ENCODE measurements at regions not wholly inside any gene's neighbourhood (a gene's known extent, or its start where the extent isn't known, plus 50 kb on each side); places are given as distances from the start of the nearest gene placed in this dataset.

DNA sequence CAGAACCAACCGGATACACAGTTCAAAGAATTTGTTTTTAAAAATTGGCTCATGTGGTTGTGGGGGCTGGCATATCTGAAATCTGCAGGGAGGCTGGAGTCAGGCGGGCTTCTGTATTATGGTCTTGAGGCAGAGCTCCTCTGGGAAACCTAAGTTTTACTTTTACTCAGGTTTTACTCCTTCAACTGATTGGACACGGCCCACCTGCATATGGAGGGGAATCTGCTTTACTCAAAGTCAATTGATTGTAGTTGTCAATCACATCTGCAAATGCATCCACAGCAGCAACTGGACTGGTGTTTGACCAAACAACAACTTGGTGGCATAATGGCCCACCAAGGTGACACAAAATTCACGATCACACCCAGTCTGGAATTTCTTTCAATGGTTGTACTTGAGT is 103.4 kb downstream of the ERMARD start (continued):
- TF ChIP-seq, protein P1, sequence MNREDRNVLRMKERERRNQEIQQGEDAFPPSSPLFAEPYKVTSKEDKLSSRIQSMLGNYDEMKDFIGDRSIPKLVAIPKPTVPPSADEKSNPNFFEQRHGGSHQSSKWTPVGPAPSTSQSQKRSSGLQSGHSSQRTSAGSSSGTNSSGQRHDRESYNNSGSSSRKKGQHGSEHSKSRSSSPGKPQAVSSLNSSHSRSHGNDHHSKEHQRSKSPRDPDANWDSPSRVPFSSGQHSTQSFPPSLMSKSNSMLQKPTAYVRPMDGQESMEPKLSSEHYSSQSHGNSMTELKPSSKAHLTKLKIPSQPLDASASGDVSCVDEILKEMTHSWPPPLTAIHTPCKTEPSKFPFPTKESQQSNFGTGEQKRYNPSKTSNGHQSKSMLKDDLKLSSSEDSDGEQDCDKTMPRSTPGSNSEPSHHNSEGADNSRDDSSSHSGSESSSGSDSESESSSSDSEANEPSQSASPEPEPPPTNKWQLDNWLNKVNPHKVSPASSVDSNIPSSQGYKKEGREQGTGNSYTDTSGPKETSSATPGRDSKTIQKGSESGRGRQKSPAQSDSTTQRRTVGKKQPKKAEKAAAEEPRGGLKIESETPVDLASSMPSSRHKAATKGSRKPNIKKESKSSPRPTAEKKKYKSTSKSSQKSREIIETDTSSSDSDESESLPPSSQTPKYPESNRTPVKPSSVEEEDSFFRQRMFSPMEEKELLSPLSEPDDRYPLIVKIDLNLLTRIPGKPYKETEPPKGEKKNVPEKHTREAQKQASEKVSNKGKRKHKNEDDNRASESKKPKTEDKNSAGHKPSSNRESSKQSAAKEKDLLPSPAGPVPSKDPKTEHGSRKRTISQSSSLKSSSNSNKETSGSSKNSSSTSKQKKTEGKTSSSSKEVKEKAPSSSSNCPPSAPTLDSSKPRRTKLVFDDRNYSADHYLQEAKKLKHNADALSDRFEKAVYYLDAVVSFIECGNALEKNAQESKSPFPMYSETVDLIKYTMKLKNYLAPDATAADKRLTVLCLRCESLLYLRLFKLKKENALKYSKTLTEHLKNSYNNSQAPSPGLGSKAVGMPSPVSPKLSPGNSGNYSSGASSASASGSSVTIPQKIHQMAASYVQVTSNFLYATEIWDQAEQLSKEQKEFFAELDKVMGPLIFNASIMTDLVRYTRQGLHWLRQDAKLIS (CRISPR knock-in tag; IDR thresholded peaks at IDR 0.05; ENCODE audit: borderline replicate concordance): no peak
- TF ChIP-seq, protein P2, sequence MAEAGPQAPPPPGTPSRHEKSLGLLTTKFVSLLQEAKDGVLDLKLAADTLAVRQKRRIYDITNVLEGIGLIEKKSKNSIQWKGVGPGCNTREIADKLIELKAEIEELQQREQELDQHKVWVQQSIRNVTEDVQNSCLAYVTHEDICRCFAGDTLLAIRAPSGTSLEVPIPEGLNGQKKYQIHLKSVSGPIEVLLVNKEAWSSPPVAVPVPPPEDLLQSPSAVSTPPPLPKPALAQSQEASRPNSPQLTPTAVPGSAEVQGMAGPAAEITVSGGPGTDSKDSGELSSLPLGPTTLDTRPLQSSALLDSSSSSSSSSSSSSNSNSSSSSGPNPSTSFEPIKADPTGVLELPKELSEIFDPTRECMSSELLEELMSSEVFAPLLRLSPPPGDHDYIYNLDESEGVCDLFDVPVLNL (CRISPR knock-in tag; IDR thresholded peaks at IDR 0.05; ENCODE audit: borderline replicate concordance, low read depth): no peak
- TF ChIP-seq PRRX2 (CRISPR knock-in tag; IDR thresholded peaks at IDR 0.05) (no peak), RORB (CRISPR knock-in tag; IDR thresholded peaks at IDR 0.05) (no peak)
- TF ChIP-seq, protein P3, sequence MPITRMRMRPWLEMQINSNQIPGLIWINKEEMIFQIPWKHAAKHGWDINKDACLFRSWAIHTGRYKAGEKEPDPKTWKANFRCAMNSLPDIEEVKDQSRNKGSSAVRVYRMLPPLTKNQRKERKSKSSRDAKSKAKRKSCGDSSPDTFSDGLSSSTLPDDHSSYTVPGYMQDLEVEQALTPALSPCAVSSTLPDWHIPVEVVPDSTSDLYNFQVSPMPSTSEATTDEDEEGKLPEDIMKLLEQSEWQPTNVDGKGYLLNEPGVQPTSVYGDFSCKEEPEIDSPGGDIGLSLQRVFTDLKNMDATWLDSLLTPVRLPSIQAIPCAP (CRISPR knock-in tag; IDR thresholded peaks at IDR 0.05): no peak

DNA sequence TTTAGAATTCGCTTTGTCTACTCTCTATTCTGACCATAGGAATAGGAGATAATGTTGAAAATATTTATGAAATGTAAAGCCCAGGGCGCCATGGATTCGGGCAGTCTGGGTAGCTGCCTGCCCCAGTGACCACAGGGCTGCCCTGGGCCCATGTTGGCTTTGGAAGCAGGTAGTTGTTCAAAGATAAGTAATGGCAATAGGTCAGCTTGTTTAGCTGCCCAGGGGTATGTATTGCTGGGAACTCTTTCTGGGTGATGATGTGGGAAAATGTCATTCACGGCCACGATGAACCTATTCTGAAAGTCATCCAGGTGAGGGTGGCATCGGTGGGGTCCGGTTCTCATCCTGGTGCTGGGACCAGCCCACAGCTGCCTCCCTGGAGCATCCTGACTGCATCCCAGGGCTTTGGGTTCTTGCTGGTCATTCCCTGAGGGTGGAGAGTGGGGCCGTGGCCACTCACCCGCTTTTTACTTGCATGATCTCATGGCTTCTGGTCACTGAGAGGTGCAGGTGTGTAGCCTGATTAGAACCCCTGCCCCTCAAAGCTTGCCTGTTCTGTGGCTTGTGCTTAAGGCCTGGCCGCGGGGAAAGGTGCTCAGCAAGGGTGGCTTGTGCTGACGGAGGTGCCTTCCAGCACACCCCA is 102.8 kb downstream of the ERMARD start:
- Mint-ChIP-seq H3K4me1 (peaks cover 9% of the 10 kb centered on the region), H3K4me3 (no peak overlapping the region), H3K36me3 (peaks cover 18% of the 10 kb centered on the region), H3K9me3 (peaks cover 38% of the 10 kb centered on the region), H3K27me3 (ENCODE audit: low read depth) (no peaks in the 10 kb centered on the region), H3K27ac (no peak overlapping the region)
- TF ChIP-seq, protein P4, sequence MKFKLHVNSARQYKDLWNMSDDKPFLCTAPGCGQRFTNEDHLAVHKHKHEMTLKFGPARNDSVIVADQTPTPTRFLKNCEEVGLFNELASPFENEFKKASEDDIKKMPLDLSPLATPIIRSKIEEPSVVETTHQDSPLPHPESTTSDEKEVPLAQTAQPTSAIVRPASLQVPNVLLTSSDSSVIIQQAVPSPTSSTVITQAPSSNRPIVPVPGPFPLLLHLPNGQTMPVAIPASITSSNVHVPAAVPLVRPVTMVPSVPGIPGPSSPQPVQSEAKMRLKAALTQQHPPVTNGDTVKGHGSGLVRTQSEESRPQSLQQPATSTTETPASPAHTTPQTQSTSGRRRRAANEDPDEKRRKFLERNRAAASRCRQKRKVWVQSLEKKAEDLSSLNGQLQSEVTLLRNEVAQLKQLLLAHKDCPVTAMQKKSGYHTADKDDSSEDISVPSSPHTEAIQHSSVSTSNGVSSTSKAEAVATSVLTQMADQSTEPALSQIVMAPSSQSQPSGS (CRISPR knock-in tag; IDR thresholded peaks at IDR 0.05; ENCODE audit: borderline replicate concordance, low read depth): no peak
- TF ChIP-seq, protein P5, sequence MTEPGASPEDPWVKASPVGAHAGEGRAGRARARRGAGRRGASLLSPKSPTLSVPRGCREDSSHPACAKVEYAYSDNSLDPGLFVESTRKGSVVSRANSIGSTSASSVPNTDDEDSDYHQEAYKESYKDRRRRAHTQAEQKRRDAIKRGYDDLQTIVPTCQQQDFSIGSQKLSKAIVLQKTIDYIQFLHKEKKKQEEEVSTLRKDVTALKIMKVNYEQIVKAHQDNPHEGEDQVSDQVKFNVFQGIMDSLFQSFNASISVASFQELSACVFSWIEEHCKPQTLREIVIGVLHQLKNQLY (CRISPR knock-in tag; IDR thresholded peaks at IDR 0.05): no peak
- no peak for TF ChIP-seq ZNF396 (CRISPR knock-in tag; IDR thresholded peaks at IDR 0.05; ENCODE audit: borderline replicate concordance)
- TF ChIP-seq, protein P6, sequence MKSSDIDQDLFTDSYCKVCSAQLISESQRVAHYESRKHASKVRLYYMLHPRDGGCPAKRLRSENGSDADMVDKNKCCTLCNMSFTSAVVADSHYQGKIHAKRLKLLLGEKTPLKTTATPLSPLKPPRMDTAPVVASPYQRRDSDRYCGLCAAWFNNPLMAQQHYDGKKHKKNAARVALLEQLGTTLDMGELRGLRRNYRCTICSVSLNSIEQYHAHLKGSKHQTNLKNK (CRISPR knock-in tag; IDR thresholded peaks at IDR 0.05): no peak
- no peak for TF ChIP-seq ATF1 (CRISPR knock-in tag; IDR thresholded peaks at IDR 0.05)
- TF ChIP-seq JAZF1 (CRISPR knock-in tag; IDR thresholded peaks at IDR 0.05): no peak
- no peak for TF ChIP-seq ZNF423 (CRISPR knock-in tag; IDR thresholded peaks at IDR 0.05)
- no peak for TF ChIP-seq ZNF416 (CRISPR knock-in tag; IDR thresholded peaks at IDR 0.05)
- POLR2A ChIA-PET: no interaction called here
- ATAC-seq (no peak), DNase-seq (ENCODE audit: low spot score) (no peak)
- CTCF ChIA-PET: no interaction called here

DNA sequence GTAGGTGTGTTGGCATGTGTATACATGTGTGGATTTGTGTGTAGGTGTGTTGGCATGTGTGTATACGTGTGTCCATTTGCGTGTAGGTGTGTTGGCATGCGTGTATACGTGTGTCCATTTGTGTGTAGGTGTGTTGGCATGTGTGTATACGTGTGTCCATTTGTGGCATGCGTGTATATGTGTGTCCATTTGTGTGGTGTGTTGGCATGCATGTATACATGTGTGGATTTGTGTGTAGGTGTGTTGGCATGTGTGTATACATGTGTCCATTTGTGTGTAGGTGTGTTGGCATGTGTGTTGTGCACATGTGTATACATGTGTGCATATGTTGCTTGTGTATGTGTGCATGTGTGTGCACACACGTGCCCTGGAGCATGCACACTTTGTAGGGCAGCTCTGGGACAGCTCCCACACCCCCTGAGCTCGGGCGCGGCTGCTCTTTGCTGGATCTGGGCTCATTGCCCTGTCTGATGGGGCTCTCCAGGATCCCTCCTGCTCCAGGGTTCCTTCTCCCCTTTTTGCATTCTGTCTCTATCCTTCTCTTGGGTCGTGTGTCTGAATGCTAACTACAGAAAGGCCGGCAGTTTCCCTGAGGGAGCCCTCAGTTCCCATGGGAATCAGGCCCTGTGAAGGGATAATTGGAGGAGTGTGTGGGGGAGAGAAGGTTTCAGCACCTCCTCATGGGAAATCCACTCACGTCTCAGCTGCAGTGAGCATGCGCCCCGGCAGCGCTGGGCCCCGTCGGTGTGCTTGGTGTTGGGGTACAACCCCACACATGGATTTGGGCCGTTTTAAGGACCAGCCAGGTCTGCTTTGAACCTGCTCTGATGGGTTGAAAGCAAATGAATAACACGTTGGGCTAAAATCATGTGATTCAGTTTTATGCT is 102.0 kb downstream of the ERMARD start:
- H3K36me3 Mint-ChIP-seq: peaks cover 18% of the 10 kb centered on the region
- no peak overlapping the region for H3K4me3 Mint-ChIP-seq
- H3K9me3 Mint-ChIP-seq: peaks cover 38% of the 10 kb centered on the region
- DNase-seq (ENCODE audit: low spot score) (no peak), ATAC-seq (no peak)
- POLR2A ChIA-PET: no interaction called here
- CTCF ChIA-PET: no interaction called here
- no peak overlapping the region for H3K27ac Mint-ChIP-seq
- H3K27me3 Mint-ChIP-seq (ENCODE audit: low read depth): no peaks in the 10 kb centered on the region
- H3K4me1 Mint-ChIP-seq: peaks cover 9% of the 10 kb centered on the region
- TF ChIP-seq TEAD1 (CRISPR knock-in tag; IDR thresholded peaks at IDR 0.05): no peak
- TF ChIP-seq, protein P7, sequence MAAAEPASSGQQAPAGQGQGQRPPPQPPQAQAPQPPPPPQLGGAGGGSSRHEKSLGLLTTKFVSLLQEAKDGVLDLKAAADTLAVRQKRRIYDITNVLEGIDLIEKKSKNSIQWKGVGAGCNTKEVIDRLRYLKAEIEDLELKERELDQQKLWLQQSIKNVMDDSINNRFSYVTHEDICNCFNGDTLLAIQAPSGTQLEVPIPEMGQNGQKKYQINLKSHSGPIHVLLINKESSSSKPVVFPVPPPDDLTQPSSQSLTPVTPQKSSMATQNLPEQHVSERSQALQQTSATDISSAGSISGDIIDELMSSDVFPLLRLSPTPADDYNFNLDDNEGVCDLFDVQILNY (CRISPR knock-in tag; IDR thresholded peaks at IDR 0.05): no peak
- TF ChIP-seq CREM (CRISPR knock-in tag; IDR thresholded peaks at IDR 0.05): no peak
- TF ChIP-seq, protein P8, sequence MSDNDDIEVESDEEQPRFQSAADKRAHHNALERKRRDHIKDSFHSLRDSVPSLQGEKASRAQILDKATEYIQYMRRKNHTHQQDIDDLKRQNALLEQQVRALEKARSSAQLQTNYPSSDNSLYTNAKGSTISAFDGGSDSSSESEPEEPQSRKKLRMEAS (CRISPR knock-in tag; IDR thresholded peaks at IDR 0.05): no peak
- TF ChIP-seq, protein P9, sequence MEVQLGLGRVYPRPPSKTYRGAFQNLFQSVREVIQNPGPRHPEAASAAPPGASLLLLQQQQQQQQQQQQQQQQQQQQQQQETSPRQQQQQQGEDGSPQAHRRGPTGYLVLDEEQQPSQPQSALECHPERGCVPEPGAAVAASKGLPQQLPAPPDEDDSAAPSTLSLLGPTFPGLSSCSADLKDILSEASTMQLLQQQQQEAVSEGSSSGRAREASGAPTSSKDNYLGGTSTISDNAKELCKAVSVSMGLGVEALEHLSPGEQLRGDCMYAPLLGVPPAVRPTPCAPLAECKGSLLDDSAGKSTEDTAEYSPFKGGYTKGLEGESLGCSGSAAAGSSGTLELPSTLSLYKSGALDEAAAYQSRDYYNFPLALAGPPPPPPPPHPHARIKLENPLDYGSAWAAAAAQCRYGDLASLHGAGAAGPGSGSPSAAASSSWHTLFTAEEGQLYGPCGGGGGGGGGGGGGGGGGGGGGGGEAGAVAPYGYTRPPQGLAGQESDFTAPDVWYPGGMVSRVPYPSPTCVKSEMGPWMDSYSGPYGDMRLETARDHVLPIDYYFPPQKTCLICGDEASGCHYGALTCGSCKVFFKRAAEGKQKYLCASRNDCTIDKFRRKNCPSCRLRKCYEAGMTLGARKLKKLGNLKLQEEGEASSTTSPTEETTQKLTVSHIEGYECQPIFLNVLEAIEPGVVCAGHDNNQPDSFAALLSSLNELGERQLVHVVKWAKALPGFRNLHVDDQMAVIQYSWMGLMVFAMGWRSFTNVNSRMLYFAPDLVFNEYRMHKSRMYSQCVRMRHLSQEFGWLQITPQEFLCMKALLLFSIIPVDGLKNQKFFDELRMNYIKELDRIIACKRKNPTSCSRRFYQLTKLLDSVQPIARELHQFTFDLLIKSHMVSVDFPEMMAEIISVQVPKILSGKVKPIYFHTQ (CRISPR knock-in tag; IDR thresholded peaks at IDR 0.05): no peak
- TF ChIP-seq ZBTB21 (CRISPR knock-in tag; IDR thresholded peaks at IDR 0.05; ENCODE audit: borderline replicate concordance): no peak

Data from WTC11 (cell line).